HEK293T (cell line): ENCODE measurements at regions not wholly inside any gene's neighbourhood (a gene's known extent, or its start where the extent isn't known, plus 50 kb on each side); places are given as distances from the start of the nearest gene placed in this dataset.

Experiments
- CTCF ChIA-PET: fragments of 350-600 bp; formaldehyde crosslinking; extraction: SDS; loops from one replicate; lab custom pipeline; 2021; ENCODE audit warnings: antibody characterized with exemption, inconsistent platforms; lab: Yijun Ruan, JAX
- POLR2A ChIA-PET: fragments of 350-600 bp; formaldehyde crosslinking; extraction: SDS; loops from one replicate; lab custom pipeline; 2020; ENCODE audit warnings: antibody characterized with exemption, inconsistent platforms; lab: Yijun Ruan, JAX
- DNase-seq: peaks from one replicate; pipeline ENCODE4 v3.0.0; 2012; ENCODE audit warnings: mixed read lengths; ENCODE audit errors: extremely low spot score
- ARNT ChIP-seq: fragments of 450-650 bp; IDR thresholded peaks from 2 replicates; pipeline ENCODE4 v1.6.1; 2017; ENCODE audit warnings: mild to moderate bottlenecking
- BHLHE40 ChIP-seq: fragments of 450-650 bp; IDR thresholded peaks from 2 replicates; pipeline ENCODE4 v1.6.1; 2016; ENCODE audit warnings: mild to moderate bottlenecking, moderate library complexity, borderline replicate concordance
- CTBP1 ChIP-seq: fragments of 450-650 bp; IDR thresholded peaks from 2 replicates; pipeline ENCODE4 v1.6.1; 2016; ENCODE audit warnings: borderline replicate concordance
- ELF4 ChIP-seq: fragments of 450-650 bp; IDR thresholded peaks from 2 replicates; pipeline ENCODE4 v1.6.1; 2017; ENCODE audit warnings: antibody characterized with exemption
- FOXA1 ChIP-seq: fragments of 450-650 bp; IDR thresholded peaks from 2 replicates; pipeline ENCODE4 v1.6.1; 2016; ENCODE audit warnings: mild to moderate bottlenecking
- FOXK2 ChIP-seq: fragments of 450-650 bp; IDR thresholded peaks from 2 replicates; pipeline ENCODE4 v1.6.1; 2016; ENCODE audit warnings: mild to moderate bottlenecking
- FOXM1 ChIP-seq: fragments of 450-650 bp; IDR thresholded peaks from 2 replicates; pipeline ENCODE4 v1.6.1; 2017; ENCODE audit warnings: mild to moderate bottlenecking, borderline replicate concordance
- HDGF ChIP-seq: fragments of 450-650 bp; IDR thresholded peaks from 2 replicates; pipeline ENCODE4 v1.6.1; 2017; ENCODE audit warnings: antibody characterized with exemption, borderline replicate concordance
- L3MBTL2 ChIP-seq: fragments of 450-650 bp; conservative IDR thresholded peaks from 2 replicates; pipeline ENCODE4 v1.6.1; 2016; ENCODE audit warnings: mild to moderate bottlenecking
- LEF1 ChIP-seq: fragments of 450-650 bp; IDR thresholded peaks from 2 replicates; pipeline ENCODE4 v1.6.1; 2017; ENCODE audit warnings: mild to moderate bottlenecking, borderline replicate concordance
- NFRKB ChIP-seq: fragments of 450-650 bp; IDR thresholded peaks from 2 replicates; pipeline ENCODE4 v1.6.1; 2016; ENCODE audit warnings: mild to moderate bottlenecking, moderate library complexity
- SP1 ChIP-seq: fragments of 450-650 bp; IDR thresholded peaks from 2 replicates; pipeline ENCODE4 v1.6.1; 2017
- SUZ12 ChIP-seq: fragments of 450-650 bp; IDR thresholded peaks from 2 replicates; pipeline ENCODE4 v1.6.1; 2016; ENCODE audit warnings: mild to moderate bottlenecking
- TARDBP ChIP-seq: fragments of 450-650 bp; IDR thresholded peaks from 2 replicates; pipeline ENCODE4 v1.6.1; 2016
- ZNF384 ChIP-seq: fragments of 450-650 bp; IDR thresholded peaks from 2 replicates; pipeline ENCODE4 v1.6.1; 2016
- TF ChIP-seq, protein P1 (sequence below): fragments of 450-650 bp; IDR thresholded peaks from 2 replicates; pipeline ENCODE4 v1.6.1; 2016

DNA sequence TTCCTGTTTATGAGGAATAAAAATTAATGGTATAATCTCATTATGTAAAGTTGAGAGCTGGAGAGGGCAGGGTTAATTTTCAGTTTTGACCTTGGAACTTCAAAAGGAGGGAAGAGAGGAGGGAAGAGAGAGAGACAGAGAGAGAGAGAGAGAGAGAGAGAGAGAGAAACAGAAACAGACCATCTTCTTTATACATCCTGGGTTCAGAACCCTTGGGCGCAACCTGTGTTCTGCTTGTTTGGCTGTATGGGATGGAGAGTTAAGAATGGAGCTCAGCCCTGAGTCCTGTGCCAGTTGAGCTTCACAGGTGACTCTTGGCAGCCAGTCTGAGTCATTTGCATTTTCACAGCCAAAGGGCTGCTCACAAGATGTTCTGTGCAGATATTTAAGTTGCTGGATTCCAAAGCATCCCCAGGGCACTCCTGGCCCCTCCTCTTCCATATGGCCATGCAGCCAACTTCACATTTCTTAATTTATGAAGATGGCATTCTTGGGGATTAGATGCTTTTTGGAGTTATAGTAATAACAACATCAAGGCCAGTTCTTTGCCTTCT, 143.5 kb downstream of the CARTPT start:
- CTCF ChIA-PET = no interaction called here
- TF ChIP-seq LEF1 (no peak), SUZ12 (no peak)
- POLR2A ChIA-PET = no interaction called here
- DNase-seq = no peak

DNA sequence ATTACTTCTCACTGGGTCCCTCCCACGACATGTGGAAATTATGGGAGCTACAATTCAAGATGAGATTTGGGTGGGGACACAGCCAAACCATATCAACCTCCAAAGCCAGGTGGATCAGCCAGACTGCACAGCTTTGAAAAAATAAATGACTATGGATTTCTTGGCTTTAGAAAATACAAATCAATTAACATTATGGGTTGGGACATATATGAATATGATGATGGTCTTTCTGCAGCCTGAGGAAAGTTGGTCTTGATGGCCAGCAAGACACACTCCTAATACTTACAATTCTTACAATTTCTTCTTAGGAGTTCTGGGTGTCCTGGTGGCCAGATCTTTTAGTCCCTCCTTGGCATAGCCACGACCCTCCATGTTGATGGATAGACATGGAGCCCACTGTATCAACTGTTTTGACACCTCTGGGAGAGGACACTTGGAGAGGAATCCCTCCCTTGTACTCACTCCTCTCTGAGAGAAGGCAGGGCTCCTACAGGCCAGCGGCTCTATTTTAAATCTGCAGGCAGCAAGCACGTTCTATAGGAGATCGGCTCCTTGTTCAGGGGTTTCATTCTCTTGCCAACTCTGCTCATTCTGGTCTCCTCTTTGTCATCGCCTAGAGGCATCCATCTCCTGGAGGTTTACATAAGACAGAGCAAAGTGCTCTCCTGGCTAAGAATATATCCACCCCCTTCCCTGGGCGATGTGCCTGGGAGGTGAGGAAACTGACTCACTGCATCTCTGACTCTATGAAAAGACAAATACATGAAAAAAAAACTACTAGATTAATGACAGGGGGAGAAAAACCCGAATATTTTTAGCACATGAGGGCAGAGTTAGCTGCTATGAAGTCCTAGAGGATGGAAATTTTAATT, 145.9 kb downstream of the CARTPT start:
- ChIA-PET CTCF (no interaction called here), POLR2A (no interaction called here)
- TF ChIP-seq HDGF = no peak
- TF ChIP-seq SP1 = no peak
- no peak for TF ChIP-seq SUZ12

DNA sequence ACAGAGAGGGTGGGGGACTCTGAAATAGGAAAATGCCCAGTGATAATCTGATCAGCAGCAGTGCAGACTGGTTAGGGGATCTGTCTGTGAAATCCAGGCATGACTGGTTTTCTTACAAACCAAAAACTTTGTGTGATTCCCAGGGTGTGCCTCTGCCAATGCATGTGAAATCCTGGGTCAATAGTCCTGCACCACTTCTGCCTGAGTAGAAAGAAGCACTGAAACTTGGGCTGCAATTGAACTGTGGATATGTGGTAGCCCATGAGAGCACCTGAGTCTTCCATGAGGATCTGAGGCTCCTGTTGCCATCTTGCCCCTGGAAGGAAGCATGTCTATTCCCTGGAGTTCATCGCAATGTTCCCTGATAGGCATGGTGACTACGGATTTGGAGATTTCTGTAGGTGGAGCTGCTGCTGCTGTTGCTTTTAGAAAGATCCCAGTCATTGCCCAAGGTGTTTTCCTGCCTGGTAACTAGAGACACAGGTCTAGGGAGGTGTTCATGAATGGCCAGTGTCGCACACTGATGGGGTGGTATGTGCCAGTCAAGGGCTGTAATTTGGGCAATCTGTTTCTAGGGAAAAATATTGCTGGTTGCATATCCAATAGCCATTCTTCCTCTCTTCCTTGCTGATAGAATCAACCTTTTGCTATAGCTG, 146.7 kb downstream of the CARTPT start:
- ChIA-PET CTCF (no interaction called here), POLR2A (no interaction called here)
- TF ChIP-seq ZNF384 (no peak), NFRKB (no peak), FOXK2 (no peak)
- DNase-seq = no peak

More for the DNA sequence above, 145.9 kb downstream of the CARTPT start:
- DNase-seq = no peak

DNA sequence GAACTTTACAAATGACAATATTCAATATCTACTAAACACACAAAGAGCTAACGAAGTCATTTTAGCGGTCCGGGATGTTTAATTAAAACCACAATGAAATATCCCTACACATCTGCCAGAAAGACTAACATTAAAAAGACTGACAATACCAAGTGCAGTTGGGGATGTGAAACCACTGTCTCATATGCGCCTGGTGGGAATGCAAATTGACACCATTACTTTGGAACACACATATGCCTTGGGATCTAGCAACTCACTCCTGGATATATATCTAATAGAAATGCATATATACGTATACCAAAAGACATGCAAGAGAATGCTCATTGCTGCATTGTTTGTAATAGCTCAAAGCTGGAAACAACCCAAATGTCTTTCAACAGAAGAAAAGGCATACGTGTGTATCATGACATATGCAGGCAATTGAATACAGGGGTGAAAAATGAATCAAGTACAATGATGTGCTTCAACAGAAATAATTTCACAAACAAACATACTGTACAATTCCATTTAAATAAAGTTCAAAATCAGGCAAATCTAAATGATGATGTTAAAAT, 153.3 kb downstream of the CARTPT start:
- no peak for DNase-seq
- TF ChIP-seq BHLHE40 = no peak
- TF ChIP-seq ZNF384 = no peak
- TF ChIP-seq LEF1 = no peak
- TF ChIP-seq L3MBTL2 = no peak
- CTCF ChIA-PET = no interaction called here
- POLR2A ChIA-PET = no interaction called here

DNA sequence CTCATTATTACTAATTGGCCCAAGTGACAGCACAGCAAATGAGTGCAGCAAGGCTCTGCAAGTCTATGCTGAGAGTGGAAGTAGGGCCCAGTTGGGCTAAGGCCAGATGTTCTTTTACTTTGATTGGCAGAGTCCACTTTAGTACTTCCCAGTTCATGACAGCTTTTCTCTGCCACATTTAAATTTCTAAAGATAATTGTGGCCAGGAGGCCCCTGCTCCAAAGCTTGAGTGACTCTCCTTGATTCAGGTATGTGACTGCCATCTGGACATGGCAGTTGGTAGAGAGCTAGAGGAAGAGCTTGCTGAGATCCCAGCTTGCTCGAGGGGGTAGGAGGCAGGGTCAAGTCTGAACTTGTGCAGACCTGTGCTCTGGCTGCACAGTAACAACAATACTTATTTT, 154.1 kb downstream of the CARTPT start:
- DNase-seq = no peak
- CTCF ChIA-PET = no interaction called here
- no peak for TF ChIP-seq ELF4
- TF ChIP-seq, protein P1, sequence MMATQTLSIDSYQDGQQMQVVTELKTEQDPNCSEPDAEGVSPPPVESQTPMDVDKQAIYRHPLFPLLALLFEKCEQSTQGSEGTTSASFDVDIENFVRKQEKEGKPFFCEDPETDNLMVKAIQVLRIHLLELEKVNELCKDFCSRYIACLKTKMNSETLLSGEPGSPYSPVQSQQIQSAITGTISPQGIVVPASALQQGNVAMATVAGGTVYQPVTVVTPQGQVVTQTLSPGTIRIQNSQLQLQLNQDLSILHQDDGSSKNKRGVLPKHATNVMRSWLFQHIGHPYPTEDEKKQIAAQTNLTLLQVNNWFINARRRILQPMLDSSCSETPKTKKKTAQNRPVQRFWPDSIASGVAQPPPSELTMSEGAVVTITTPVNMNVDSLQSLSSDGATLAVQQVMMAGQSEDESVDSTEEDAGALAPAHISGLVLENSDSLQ = no peak
- no peak for TF ChIP-seq FOXK2
- TF ChIP-seq ZNF384 = no peak
- no peak for TF ChIP-seq NFRKB
- TF ChIP-seq SP1 = no peak
- no peak for TF ChIP-seq FOXM1
- TF ChIP-seq SUZ12 = no peak
- no peak for TF ChIP-seq CTBP1
- no peak for TF ChIP-seq ARNT
- no peak for TF ChIP-seq BHLHE40
- POLR2A ChIA-PET = no interaction called here

DNA sequence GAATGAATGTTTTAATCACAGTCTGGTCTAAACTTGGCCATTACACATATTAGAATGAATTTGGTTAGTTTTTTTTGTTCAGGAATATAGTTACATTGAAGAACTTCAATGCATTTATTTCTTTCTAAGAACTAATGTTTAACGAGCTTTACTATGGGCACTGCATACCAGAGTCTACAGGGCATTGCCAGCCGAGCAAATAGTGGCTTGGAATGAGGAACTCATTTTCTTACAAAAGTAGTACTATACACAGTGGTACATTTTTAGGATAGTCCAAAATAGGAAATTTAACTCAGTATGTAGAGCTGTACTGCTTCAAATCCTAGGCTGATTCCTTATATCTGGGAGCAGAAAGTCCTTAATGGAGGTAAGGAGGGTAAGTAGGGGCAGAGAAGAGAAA, 155.4 kb downstream of the CARTPT start:
- DNase-seq = no peak
- no peak for TF ChIP-seq NFRKB
- TF ChIP-seq ELF4 = no peak
- no peak for TF ChIP-seq BHLHE40
- TF ChIP-seq CTBP1 = no peak
- TF ChIP-seq SUZ12 = no peak
- no peak for TF ChIP-seq FOXK2
- TF ChIP-seq L3MBTL2 = no peak
- no peak for TF ChIP-seq TARDBP
- no peak for TF ChIP-seq HDGF
- no peak for TF ChIP-seq ARNT
- TF ChIP-seq ZNF384 = no peak
- TF ChIP-seq FOXM1 = no peak
- TF ChIP-seq FOXA1 = no peak
- no peak for TF ChIP-seq SP1
- TF ChIP-seq, protein P1 = no peak
- POLR2A ChIA-PET = no interaction called here
- CTCF ChIA-PET = no interaction called here

DNA sequence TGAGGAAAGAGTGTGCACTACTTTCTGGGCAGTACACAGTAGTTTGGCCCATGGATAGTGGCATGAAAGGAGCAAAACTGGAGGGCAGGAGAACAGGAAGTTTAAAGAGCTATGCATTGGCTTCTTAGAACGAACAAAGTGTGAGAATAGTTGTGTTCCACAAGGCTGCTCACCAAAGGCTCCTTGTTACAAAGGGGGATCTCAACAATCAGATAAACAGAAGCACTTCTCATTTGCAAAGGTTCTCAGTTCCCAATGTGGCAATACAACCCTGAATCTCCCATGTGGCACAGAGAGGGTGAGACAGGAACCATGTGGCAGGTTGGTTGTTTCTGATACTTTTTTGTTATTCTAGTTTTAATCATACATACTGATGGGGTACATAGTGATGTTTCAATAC, 158.4 kb downstream of the CARTPT start:
- ChIA-PET POLR2A (no interaction called here), CTCF (no interaction called here)
- TF ChIP-seq FOXK2 = no peak
- no peak for TF ChIP-seq ELF4
- no peak for DNase-seq
